CD4-positive, alpha-beta T cell (primary cell): ENCODE measurements at regions not wholly inside any gene's neighbourhood (a gene's known extent, or its start where the extent isn't known, plus 50 kb on each side); places are given as distances from the start of the nearest gene placed in this dataset.

Source experiments
- ATAC-seq: fragments of 200-7000 bp; cut with Tn5 transposase; one replicate; pipeline ENCODE4 v1.10.0; 2022; ENCODE audit warnings: mild to moderate bottlenecking; ENCODE audit not compliant: poor library complexity
- CTCF ChIA-PET: fragments of 350-600 bp; sonication (Branson Sonifier 250); formaldehyde crosslinking; loops from one replicate; lab custom pipeline; 2021; ENCODE audit warnings: antibody characterized with exemption, inconsistent platforms; lab: Charles Lee
- POLR2A ChIA-PET: fragments of 350-600 bp; sonication (Branson Sonifier 250); formaldehyde crosslinking; loops from one replicate; lab custom pipeline; 2021; ENCODE audit warnings: antibody characterized with exemption, inconsistent platforms; lab: Charles Lee
- DNase-seq, 14 experiments: peaks; one replicate each; pipeline ENCODE4 v3.0.0-alpha.2; 2013 to 2020; ENCODE audit warnings: mixed read lengths in 2 of 14
- H3K27ac ChIP-seq, 2 donors: one replicate each; pipeline versions ENCODE4 v1.5.1 to v1.7.0; 2013; ENCODE audit warnings: low read length in 2 of 2, low read depth in 1 of 2, mild to moderate bottlenecking in 1 of 2
- H3K27me3 ChIP-seq, 2 experiments: 1 replicate in 1 of 2; 2 replicates in 1 of 2; pipeline versions ENCODE4 v1.6.1 to v1.7.0; 2013; ENCODE audit warnings: low read length in 2 of 2, control low read depth in 1 of 2, mild to moderate bottlenecking in 1 of 2, moderate library complexity in 1 of 2; ENCODE audit not compliant: insufficient read depth in 2 of 2, control insufficient read depth in 1 of 2
- H3K36me3 ChIP-seq: one replicate; pipeline ENCODE4 v1.6.1; 2013; ENCODE audit warnings: low read length, control low read depth; ENCODE audit not compliant: insufficient read depth
- H3K4me1 ChIP-seq: one replicate; pipeline ENCODE4 v1.6.1; 2013; ENCODE audit warnings: low read length, control low read depth; ENCODE audit not compliant: insufficient read depth
- H3K4me3 ChIP-seq: one replicate; pipeline ENCODE4 v1.5.1; 2013; ENCODE audit warnings: mild to moderate bottlenecking, low read length, moderate library complexity
- H3K9me3 ChIP-seq, 2 experiments: 1 replicate in 1 of 2; 2 replicates in 1 of 2; pipeline versions ENCODE4 v1.6.1 to v1.7.0; 2013; ENCODE audit warnings: low read length in 2 of 2, mild to moderate bottlenecking in 2 of 2, control low read depth in 1 of 2, moderate library complexity in 1 of 2; ENCODE audit not compliant: control insufficient read depth in 1 of 2, insufficient read depth in 1 of 2
- H3K27ac Mint-ChIP-seq: one replicate; pipeline ENCODE4 v1.8.0; 2020; ENCODE audit warnings: mixed read lengths
- H3K27me3 Mint-ChIP-seq: one replicate; pipeline ENCODE4 v1.8.0; 2021; ENCODE audit warnings: mixed read lengths
- H3K36me3 Mint-ChIP-seq: one replicate; pipeline ENCODE4 v1.8.0; 2021; ENCODE audit warnings: low read depth, mixed read lengths
- H3K4me1 Mint-ChIP-seq: one replicate; pipeline ENCODE4 v1.8.0; 2021; ENCODE audit warnings: low read depth, mixed read lengths
- H3K4me3 Mint-ChIP-seq: one replicate; pipeline ENCODE4 v1.8.0; 2020; ENCODE audit warnings: mild to moderate bottlenecking, mixed read lengths
- H3K9me3 Mint-ChIP-seq: one replicate; pipeline ENCODE4 v1.8.0; 2020; ENCODE audit warnings: mixed read lengths
- CTCF ChIP-seq: fragments of 200-600 bp; IDR thresholded peaks from one replicate; pipeline ENCODE4 v1.8.0; 2022; ENCODE audit warnings: antibody characterized with exemption, mild to moderate bottlenecking
- intact Hi-C, 2 experiments: fragments of 100-400 bp; cut with DNase I in 1 of 2; cut with micrococcal nuclease in 1 of 2; formaldehyde crosslinking; loops; one replicate each; pipeline versions ENCODE4 v1.15.1 to v1.9.0; 2023 to 2025; cut with DNase I, micrococcal nuclease

GRCh38 chr4:19026281-19026680 is 1004.7 kb upstream of the LCORL start:
- Histone ChIP-seq H3K4me1 (no peaks in the 10 kb centered on the region), H3K27me3 (no peaks in the 10 kb centered on the region), H3K9me3 (peaks cover 0 to 3% of the 10 kb centered on the region in 2 experiments), H3K4me3 (no peak overlapping the region), H3K36me3 (no peaks in the 10 kb centered on the region), H3K27ac (no peak overlapping the region)
- H3K4me1 Mint-ChIP-seq: no peaks in the 10 kb centered on the region
- H3K27ac Mint-ChIP-seq: no peak overlapping the region
- ChIA-PET POLR2A (no interaction called here), CTCF (no interaction called here)
- H3K9me3 Mint-ChIP-seq: peaks cover 10% of the 10 kb centered on the region
- no peaks in the 10 kb centered on the region for H3K36me3 Mint-ChIP-seq
- TF ChIP-seq CTCF: no peak
- no peaks in the 10 kb centered on the region for H3K27me3 Mint-ChIP-seq
- no peak overlapping the region for H3K4me3 Mint-ChIP-seq
- intact Hi-C loops: no loop called here
- ATAC-seq: no peak
- no peak for DNase-seq

GRCh38 chr4:19025031-19025430 is 1003.5 kb upstream of the LCORL start:
- no peaks in the 10 kb centered on the region for H3K4me1 ChIP-seq
- DNase-seq (no peak), ATAC-seq (no peak)
- Mint-ChIP-seq H3K4me1 (no peaks in the 10 kb centered on the region), H3K27ac (no peak overlapping the region), H3K27me3 (no peaks in the 10 kb centered on the region), H3K4me3 (no peak overlapping the region), H3K9me3 (peaks cover 10% of the 10 kb centered on the region), H3K36me3 (no peaks in the 10 kb centered on the region)
- POLR2A ChIA-PET: no interaction called here
- no peaks in the 10 kb centered on the region for H3K27me3 ChIP-seq
- no peaks in the 10 kb centered on the region for H3K36me3 ChIP-seq
- intact Hi-C loops: no loop called here
- no peak overlapping the region for H3K4me3 ChIP-seq
- H3K27ac ChIP-seq: no peak overlapping the region
- H3K9me3 ChIP-seq: peaks cover 0 to 3% of the 10 kb centered on the region in 2 experiments
- no peak for TF ChIP-seq CTCF
- CTCF ChIA-PET: no interaction called here

- no peak overlapping the region for H3K4me3 Mint-ChIP-seq
- no peaks in the 10 kb centered on the region for H3K4me1 ChIP-seq
- ChIA-PET CTCF (no interaction called here), POLR2A (no interaction called here)
- H3K27ac Mint-ChIP-seq: no peak overlapping the region
- no peaks in the 10 kb centered on the region for H3K36me3 Mint-ChIP-seq
- peaks cover 7% of the 10 kb centered on the region for H3K9me3 Mint-ChIP-seq
- DNase-seq: no peak
- intact Hi-C loops: no loop called here
- no peak overlapping the region for H3K27ac ChIP-seq
- H3K27me3 ChIP-seq: no peaks in the 10 kb centered on the region
- H3K4me3 ChIP-seq: no peak overlapping the region
- H3K9me3 ChIP-seq: peaks cover 0 to 3% of the 10 kb centered on the region in 2 experiments
- H3K36me3 ChIP-seq: no peaks in the 10 kb centered on the region
- TF ChIP-seq CTCF: no peak
- no peaks in the 10 kb centered on the region for H3K4me1 Mint-ChIP-seq
- no peaks in the 10 kb centered on the region for H3K27me3 Mint-ChIP-seq
- no peak for ATAC-seq
Measured at GRCh38 chr4:19024047-19024446, 1002.5 kb upstream of the LCORL start.
